Brain microvascular endothelial cell (primary cell): ENCODE measurements at regions not wholly inside any gene's neighbourhood (a gene's known extent, or its start where the extent isn't known, plus 50 kb on each side); places are given as distances from the start of the nearest gene placed in this dataset.

ENCODE experiments used
- DNase-seq: peaks from one replicate; pipeline ENCODE4 v3.0.0-alpha.2; 2020
- H3K27ac ChIP-seq: fragments of 250-450 bp; sonication (Bioruptor Pico); 2 replicates; pipeline ENCODE4 v1.5.1; 2020; ENCODE audit warnings: mild to moderate bottlenecking, moderate library complexity
- H3K27me3 ChIP-seq: fragments of 250-450 bp; sonication (Bioruptor Pico); replicated peaks from 2 replicates; pipeline ENCODE4 v1.5.1; 2020; ENCODE audit warnings: mild to moderate bottlenecking
- H3K36me3 ChIP-seq: fragments of 250-450 bp; sonication (Bioruptor Pico); replicated peaks from 2 replicates; pipeline ENCODE4 v1.5.1; 2020; ENCODE audit warnings: mild to moderate bottlenecking
- H3K4me3 ChIP-seq: 2 replicates; pipeline ENCODE4 v1.5.1; 2011; ENCODE audit warnings: low read depth, mild to moderate bottlenecking, control low read depth, low read length, moderate library complexity
- CTCF ChIP-seq: IDR thresholded peaks from 2 replicates; pipeline ENCODE4 v1.5.1; 2011; ENCODE audit warnings: low read depth, mild to moderate bottlenecking, moderate library complexity, low read length, control low read depth, inconsistent platforms; ENCODE audit errors: missing control alignments
- in situ Hi-C: cut with HindIII; loops from 2 replicates; pipeline ENCODE4 v1.10.0; 2017; ENCODE audit warnings: low sequenced_read_pairs, low pct_ligation_motif_present

GRCh38 chr5:63650581-63650980 lies 311.7 kb downstream of the HTR1A start:
- DNase-seq: no peak
- in situ Hi-C loops: no loop called here
- no peaks in the 10 kb centered on the region for H3K27me3 ChIP-seq
- TF ChIP-seq CTCF: no peak
- H3K36me3 ChIP-seq: no peaks in the 10 kb centered on the region
- H3K27ac ChIP-seq: no peak overlapping the region
- no peak overlapping the region for H3K4me3 ChIP-seq

- in situ Hi-C loops: no loop called here
- no peak for TF ChIP-seq CTCF
- no peak for DNase-seq
Measured at GRCh38 chr5:63648376-63648775, 313.9 kb downstream of the HTR1A start.

GRCh38 chr5:63629951-63630630 lies 332.2 kb downstream of the HTR1A start:
- in situ Hi-C loops: no loop called here
- no peak for TF ChIP-seq CTCF
- H3K4me3 ChIP-seq: no peak overlapping the region
- no peaks in the 10 kb centered on the region for H3K27me3 ChIP-seq
- no peak overlapping the region for H3K27ac ChIP-seq
- no peak for DNase-seq
- no peaks in the 10 kb centered on the region for H3K36me3 ChIP-seq

More at GRCh38 chr5:63648376-63648775, 313.9 kb downstream of the HTR1A start:
- no peaks in the 10 kb centered on the region for H3K36me3 ChIP-seq
- no peak overlapping the region for H3K4me3 ChIP-seq
- no peaks in the 10 kb centered on the region for H3K27me3 ChIP-seq
- H3K27ac ChIP-seq: no peak overlapping the region

GRCh38 chr5:63613442-63613841 lies 348.8 kb downstream of the HTR1A start:
- TF ChIP-seq CTCF: no peak
- DNase-seq: no peak
- Histone ChIP-seq H3K27me3 (no peaks in the 10 kb centered on the region), H3K27ac (no peak overlapping the region), H3K4me3 (no peak overlapping the region), H3K36me3 (no peaks in the 10 kb centered on the region)
- in situ Hi-C loops: no loop called here

GRCh38 chr5:63603996-63604395 lies 358.2 kb downstream of the HTR1A start:
- in situ Hi-C loops: no loop called here
- no peak overlapping the region for H3K4me3 ChIP-seq

More at GRCh38 chr5:63603996-63604395, 358.2 kb downstream of the HTR1A start:
- Histone ChIP-seq H3K27me3 (no peaks in the 10 kb centered on the region), H3K27ac (no peak overlapping the region), H3K36me3 (no peaks in the 10 kb centered on the region)
- no peak for DNase-seq
- no peak for TF ChIP-seq CTCF
